KMS-11 (cell line): ENCODE measurements at regions not wholly inside any gene's neighbourhood (a gene's known extent, or its start where the extent isn't known, plus 50 kb on each side); places are given as distances from the start of the nearest gene placed in this dataset.

Experiments used
- H2AFZ ChIP-seq: fragments of 200-600 bp; sonication (generic); 2 replicates; pipeline ENCODE4 v1.6.1; 2016; ENCODE audit warnings: antibody characterized with exemption, mixed run types, low read depth
- H3K27ac ChIP-seq: fragments of 200-600 bp; sonication (generic); 2 replicates; pipeline ENCODE4 v1.6.1; 2016; ENCODE audit warnings: mild to moderate bottlenecking, mixed run types
- H3K27me3 ChIP-seq: fragments of 200-600 bp; sonication (generic); 2 replicates; pipeline ENCODE4 v1.6.1; 2017; ENCODE audit warnings: mild to moderate bottlenecking, low read depth, mixed run types, moderate library complexity; ENCODE audit not compliant: insufficient read depth
- H3K36me3 ChIP-seq: fragments of 200-600 bp; sonication (generic); 2 replicates; pipeline ENCODE4 v1.6.1; 2017; ENCODE audit warnings: mild to moderate bottlenecking, mixed run types; ENCODE audit not compliant: insufficient read depth
- H3K4me1 ChIP-seq: fragments of 200-600 bp; sonication (generic); 2 replicates; pipeline ENCODE4 v1.6.1; 2016; ENCODE audit warnings: mild to moderate bottlenecking, low read depth, mixed run types; ENCODE audit not compliant: poor library complexity, severe bottlenecking
- H3K4me2 ChIP-seq: fragments of 200-600 bp; sonication (generic); 2 replicates; pipeline ENCODE4 v1.7.0; 2016; ENCODE audit warnings: mild to moderate bottlenecking, mixed run types
- H3K4me3 ChIP-seq: fragments of 200-600 bp; sonication (generic); IDR thresholded peaks from 2 replicates; pipeline ENCODE4 v1.6.1; 2017; ENCODE audit warnings: low read depth, low read length, mixed read lengths; ENCODE audit not compliant: insufficient read depth
- H3K79me2 ChIP-seq: fragments of 200-600 bp; sonication (generic); 2 replicates; pipeline ENCODE4 v1.6.1; 2016; ENCODE audit warnings: low read depth, mixed run types; ENCODE audit not compliant: insufficient read depth
- H3K9ac ChIP-seq: fragments of 200-600 bp; sonication (generic); 2 replicates; pipeline ENCODE4 v1.6.1; 2016; ENCODE audit warnings: mild to moderate bottlenecking, mixed run types
- H4K20me1 ChIP-seq: fragments of 200-600 bp; sonication (generic); 2 replicates; pipeline ENCODE4 v1.6.1; 2016; ENCODE audit warnings: mild to moderate bottlenecking, mixed run types; ENCODE audit not compliant: insufficient read depth
- TF ChIP-seq, protein P1 (sequence below): fragments of 200-600 bp; sonication (generic); conservative IDR thresholded peaks from 2 replicates; pipeline ENCODE4 v1.6.1; 2017; ENCODE audit warnings: low read depth, mild to moderate bottlenecking, antibody characterized with exemption, low read length, moderate library complexity, mixed read lengths

- no peaks in the 10 kb centered on the region for H3K36me3 ChIP-seq
- no peaks in the 10 kb centered on the region for H3K79me2 ChIP-seq
- H3K9ac ChIP-seq, result no peak overlapping the region
- no peak overlapping the region for H3K4me3 ChIP-seq
- H4K20me1 ChIP-seq, result no peaks in the 10 kb centered on the region
- no peaks in the 10 kb centered on the region for H3K4me1 ChIP-seq
- H3K27ac ChIP-seq, result no peak overlapping the region
- H3K4me2 ChIP-seq, result no peak overlapping the region
- no peak overlapping the region for H2AFZ ChIP-seq
- peaks cover 9% of the 10 kb centered on the region; the same call in 1 of the 2 replicates for H3K27me3 ChIP-seq
- TF ChIP-seq, protein P1, sequence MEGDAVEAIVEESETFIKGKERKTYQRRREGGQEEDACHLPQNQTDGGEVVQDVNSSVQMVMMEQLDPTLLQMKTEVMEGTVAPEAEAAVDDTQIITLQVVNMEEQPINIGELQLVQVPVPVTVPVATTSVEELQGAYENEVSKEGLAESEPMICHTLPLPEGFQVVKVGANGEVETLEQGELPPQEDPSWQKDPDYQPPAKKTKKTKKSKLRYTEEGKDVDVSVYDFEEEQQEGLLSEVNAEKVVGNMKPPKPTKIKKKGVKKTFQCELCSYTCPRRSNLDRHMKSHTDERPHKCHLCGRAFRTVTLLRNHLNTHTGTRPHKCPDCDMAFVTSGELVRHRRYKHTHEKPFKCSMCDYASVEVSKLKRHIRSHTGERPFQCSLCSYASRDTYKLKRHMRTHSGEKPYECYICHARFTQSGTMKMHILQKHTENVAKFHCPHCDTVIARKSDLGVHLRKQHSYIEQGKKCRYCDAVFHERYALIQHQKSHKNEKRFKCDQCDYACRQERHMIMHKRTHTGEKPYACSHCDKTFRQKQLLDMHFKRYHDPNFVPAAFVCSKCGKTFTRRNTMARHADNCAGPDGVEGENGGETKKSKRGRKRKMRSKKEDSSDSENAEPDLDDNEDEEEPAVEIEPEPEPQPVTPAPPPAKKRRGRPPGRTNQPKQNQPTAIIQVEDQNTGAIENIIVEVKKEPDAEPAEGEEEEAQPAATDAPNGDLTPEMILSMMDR, result no peak
Observed at GRCh38 chr16:88286301-88286923, 96.3 kb upstream of the ZNF469 start.

- peaks cover 9% of the 10 kb centered on the region; the same call in 1 of the 2 replicates for H3K27me3 ChIP-seq
- H3K4me2 ChIP-seq, result no peak overlapping the region
- H3K9ac ChIP-seq, result no peak overlapping the region
- H3K4me3 ChIP-seq, result no peak overlapping the region
- TF ChIP-seq, protein P1, result peak; percentile 92
- H3K79me2 ChIP-seq, result no peaks in the 10 kb centered on the region
- H2AFZ ChIP-seq, result no peak overlapping the region
- no peaks in the 10 kb centered on the region for H4K20me1 ChIP-seq
- H3K27ac ChIP-seq, result no peak overlapping the region
- no peaks in the 10 kb centered on the region for H3K36me3 ChIP-seq
- no peaks in the 10 kb centered on the region for H3K4me1 ChIP-seq
Observed at GRCh38 chr16:88287219-88287618, 95.5 kb upstream of the ZNF469 start.

GRCh38 chr16:88288303-88288702, 94.5 kb upstream of the ZNF469 start:
- Histone ChIP-seq H3K4me2 (no peak overlapping the region), H3K27ac (no peak overlapping the region), H2AFZ (no peak overlapping the region), H3K4me3 (no peak overlapping the region), H3K79me2 (no peaks in the 10 kb centered on the region), H3K27me3 (peaks cover 12% of the 10 kb centered on the region; the same call in 1 of the 2 replicates), H3K9ac (no peak overlapping the region), H4K20me1 (no peaks in the 10 kb centered on the region), H3K4me1 (no peaks in the 10 kb centered on the region), H3K36me3 (no peaks in the 10 kb centered on the region)
- TF ChIP-seq, protein P1, result no peak

DNA sequence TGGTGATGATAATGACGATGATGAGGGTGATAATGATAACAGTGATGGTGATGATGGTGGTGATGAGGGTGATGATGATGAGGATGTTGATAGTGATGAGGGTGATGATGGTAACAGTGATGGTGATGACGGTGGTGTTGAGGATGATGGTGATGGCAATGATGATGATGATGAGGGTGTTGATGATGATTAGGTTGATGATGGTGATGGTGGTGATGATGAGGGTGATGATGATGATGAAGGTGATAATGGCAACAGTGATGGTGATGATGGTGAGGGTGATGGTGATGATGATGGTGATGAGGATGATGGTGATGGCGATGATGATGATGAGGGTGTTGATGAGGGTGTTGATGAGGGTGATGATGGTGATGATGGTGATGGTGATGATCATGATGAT, 93.8 kb upstream of the ZNF469 start:
- Histone ChIP-seq H3K36me3 (no peaks in the 10 kb centered on the region), H3K79me2 (no peaks in the 10 kb centered on the region), H3K9ac (no peak overlapping the region), H3K4me2 (no peak overlapping the region), H3K27ac (no peak overlapping the region), H3K27me3 (peaks cover 18% of the 10 kb centered on the region; the same call in 1 of the 2 replicates), H3K4me1 (no peaks in the 10 kb centered on the region), H2AFZ (no peak overlapping the region), H3K4me3 (no peak overlapping the region), H4K20me1 (no peaks in the 10 kb centered on the region)
- TF ChIP-seq, protein P1, result no peak
